ENCODE measurements at regions not wholly inside any gene's neighbourhood (a gene's known extent, or its start where the extent isn't known, plus 50 kb on each side); places are given as distances from the start of the nearest gene placed in this dataset.

DNA sequence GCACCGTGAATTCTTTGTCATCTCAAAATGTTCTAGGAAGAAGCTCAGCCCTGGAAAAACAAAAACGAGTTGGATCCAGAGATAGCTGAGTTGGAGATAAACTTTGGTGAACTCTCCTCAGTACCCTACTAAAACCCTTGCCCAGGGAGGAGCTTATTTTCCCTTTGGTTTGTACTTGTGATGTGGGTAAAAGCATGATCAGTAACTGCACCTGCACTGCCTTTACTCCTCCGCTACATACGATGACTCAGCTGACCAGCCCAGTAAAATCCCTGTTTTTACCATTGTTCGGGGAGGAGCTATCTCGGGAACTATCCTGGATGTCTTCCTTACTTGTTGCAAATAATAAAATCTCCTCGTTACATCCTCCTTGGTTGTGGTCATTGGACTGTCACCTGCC, 359.3 kb downstream of the SH2D4B start:
- TF ChIP-seq POLR2AphosphoS5 (IDR thresholded peaks at IDR 0.05; ENCODE audit: low read depth, low read length) = no peak
- TF ChIP-seq TAF1 (IDR thresholded peaks at IDR 0.05; ENCODE audit: low read depth, low read length) = no peak
- no peak for TF ChIP-seq POLR2A (IDR thresholded peaks at IDR 0.05; ENCODE audit: low read depth, low read length)
- TF ChIP-seq PAX5 (IDR thresholded peaks at IDR 0.05; ENCODE audit: insufficient read depth, low read length, severe bottlenecking) = no peak

Measured in GM12891 (cell line).